K562 (cell line): ENCODE measurements at regions not wholly inside any gene's neighbourhood (a gene's known extent, or its start where the extent isn't known, plus 50 kb on each side); places are given as distances from the start of the nearest gene placed in this dataset.

Experiments
- ATAC-seq: fragments of 200-7000 bp; cut with Tn5 transposase; 3 replicates; pipeline ENCODE4 v1.9.1; 2020; ENCODE audit warnings: moderate library complexity
- BruUV-seq: library from RNA; stranded (reverse); fragments of 400-500 nt; replicated peaks from 2 replicates; lab custom pipeline; 2021; lab: Mats Ljungman, UMichigan
- CTCF ChIA-PET: fragments of 300-600 bp; formaldehyde crosslinking; extraction: SDS; loops from one replicate; lab custom pipeline; 2021; ENCODE audit warnings: low intra/inter-chr PET ratio; lab: Yijun Ruan, JAX
- POLR2A ChIA-PET: fragments of 300-600, 350-650 bp; sonication (Branson Sonifier 250); formaldehyde crosslinking; extraction: SDS; loops from one replicate; lab custom pipeline; 2021; ENCODE audit warnings: antibody characterized with exemption, inconsistent platforms; lab: Yijun Ruan, JAX
- DNase-seq, 4 experiments: peaks; one replicate each; pipeline versions ENCODE4 v3.0.0 to v3.0.0-alpha.2; 2011 to 2018; ENCODE audit warnings: low spot score in 3 of 4, mixed read lengths in 3 of 4; ENCODE audit errors: extremely low read depth in 1 of 4
- FAIRE-seq: peaks from 2 replicates; lab custom pipeline; 2011; peaks lifted over from hg19 to GRCh38; lab: Jason Lieb, UNC
- H2AFZ ChIP-seq: 2 replicates; pipeline ENCODE4 v1.6.0; 2011; ENCODE audit warnings: low read depth, low read length, control low read depth, inconsistent platforms
- H3K27ac ChIP-seq: fragments of 200-600 bp; 3 replicates; pipeline ENCODE4 v1.8.0; 2011; ENCODE audit warnings: low read depth, mild to moderate bottlenecking, control low read depth, inconsistent platforms, low read length, moderate library complexity, mixed read lengths; ENCODE audit errors: extremely low read depth
- H3K27me3 ChIP-seq, 2 experiments: fragments of 300-600 bp in 1 of 2; 2 replicates in 1 of 2; 3 replicates in 1 of 2; pipeline versions ENCODE4 v1.6.0 to v1.8.0; 2011; ENCODE audit warnings: inconsistent platforms in 2 of 2, low read length in 2 of 2, mild to moderate bottlenecking in 1 of 2, mixed read lengths in 1 of 2, moderate library complexity in 1 of 2; ENCODE audit not compliant: control insufficient read depth in 2 of 2, insufficient read depth in 2 of 2
- H3K36me3 ChIP-seq: fragments of 300-600 bp; 3 replicates; pipeline ENCODE4 v1.8.0; 2011; ENCODE audit warnings: mild to moderate bottlenecking, low read length, inconsistent platforms; ENCODE audit not compliant: control insufficient read depth, insufficient read depth
- H3K4me1 ChIP-seq, 2 experiments: fragments of 200-600 bp in 1 of 2; replicated peaks in 1 of 2; 2 replicates in 1 of 2; 3 replicates in 1 of 2; pipeline versions ENCODE4 v1.5.1 to v1.8.0; 2011; ENCODE audit warnings: inconsistent platforms in 2 of 2, low read length in 2 of 2, mild to moderate bottlenecking in 1 of 2, mixed read lengths in 1 of 2, moderate library complexity in 1 of 2; ENCODE audit not compliant: control insufficient read depth in 2 of 2, insufficient read depth in 2 of 2
- H3K4me2 ChIP-seq: 2 replicates; pipeline ENCODE4 v1.6.1; 2011; ENCODE audit warnings: low read length, control low read depth, inconsistent platforms, mixed read lengths; ENCODE audit not compliant: insufficient read depth
- H3K4me3 ChIP-seq: fragments of 200-600 bp; sonication (generic), shearing (Covaris generic); 2 replicates; pipeline ENCODE4 v1.5.1; 2016; ENCODE audit warnings: control low read depth, inconsistent platforms
- H3K79me2 ChIP-seq: fragments of 200-600 bp; 3 replicates; pipeline ENCODE4 v1.8.0; 2011; ENCODE audit warnings: low read length, inconsistent platforms; ENCODE audit not compliant: control insufficient read depth, insufficient read depth
- H3K9ac ChIP-seq, 2 experiments: 2 replicates each; pipeline versions ENCODE4 v1.6.0 to v1.6.1; 2011; ENCODE audit warnings: low read depth in 2 of 2, low read length in 2 of 2, control low read depth in 1 of 2, inconsistent platforms in 1 of 2, mild to moderate bottlenecking in 1 of 2, mixed read lengths in 1 of 2; ENCODE audit not compliant: insufficient read depth in 1 of 2
- H3K9me1 ChIP-seq: one replicate; pipeline ENCODE4 v1.6.0; 2011; ENCODE audit warnings: inconsistent platforms, mild to moderate bottlenecking, low read length, moderate library complexity; ENCODE audit not compliant: control insufficient read depth, insufficient read depth
- H3K9me3 ChIP-seq: replicated peaks from 2 replicates; pipeline ENCODE4 v1.5.1; 2011; ENCODE audit warnings: low read depth, low read length, inconsistent platforms; ENCODE audit not compliant: control insufficient read depth, insufficient read depth
- H4K20me1 ChIP-seq: replicated peaks from 2 replicates; pipeline ENCODE4 v1.6.1; 2011; ENCODE audit warnings: low read length, inconsistent platforms, mixed read lengths; ENCODE audit not compliant: control insufficient read depth, insufficient read depth
- ARNT ChIP-seq, 2 experiments: fragments of 450-650 bp; IDR thresholded peaks; 2 replicates each; pipeline ENCODE4 v1.6.1; 2016; ENCODE audit warnings: mild to moderate bottlenecking in 1 of 2
- E2F1 ChIP-seq: sonication (generic); formaldehyde crosslinking; IDR thresholded peaks from 2 replicates; pipeline ENCODE4 v1.8.1; 2023; ENCODE audit warnings: mild to moderate bottlenecking, missing genetic modification reagents, moderate library complexity
- HDAC3 ChIP-seq: fragments of 450-650 bp; IDR thresholded peaks from 2 replicates; pipeline ENCODE4 v1.6.1; 2018; ENCODE audit warnings: borderline replicate concordance, mild to moderate bottlenecking, moderate library complexity; ENCODE audit not compliant: partially characterized antibody
- NBN ChIP-seq: fragments of 450-650 bp; IDR thresholded peaks from 2 replicates; pipeline ENCODE4 v1.6.1; 2016; ENCODE audit warnings: low read depth, mild to moderate bottlenecking
- NR3C1 ChIP-seq: sonication (generic); formaldehyde crosslinking; IDR thresholded peaks from 2 replicates; pipeline ENCODE4 v1.8.1; 2022; ENCODE audit warnings: missing genetic modification reagents
- PRPF4 ChIP-seq: fragments of 200-400 bp; formaldehyde crosslinking; IDR thresholded peaks from one replicate; pipeline ENCODE4 v1.6.1; 2017; ENCODE audit warnings: low read length, low read depth, mild to moderate bottlenecking; ENCODE audit not compliant: insufficient read depth, poor library complexity, severe bottlenecking
- PYGO2 ChIP-seq: fragments of 450-650 bp; IDR thresholded peaks from 2 replicates; pipeline ENCODE4 v1.6.1; 2016; ENCODE audit warnings: mild to moderate bottlenecking, missing genetic modification characterization, moderate library complexity, missing compliant biosample characterization
- RCOR1 ChIP-seq, 2 experiments: IDR thresholded peaks; 2 replicates each; pipeline ENCODE4 v1.6.1; 2012; ENCODE audit warnings: low read depth in 2 of 2, low read length in 2 of 2, borderline replicate concordance in 1 of 2, improper control_type of control experiment in 1 of 2
- TCF7L2 ChIP-seq: fragments of 150-350 bp; IDR thresholded peaks from 2 replicates; pipeline ENCODE4 v1.6.1; 2016; ENCODE audit warnings: low read depth, mild to moderate bottlenecking, low read length, moderate library complexity
- THRAP3 ChIP-seq: fragments of 450-650 bp; IDR thresholded peaks from 2 replicates; pipeline ENCODE4 v1.6.1; 2016; ENCODE audit warnings: mild to moderate bottlenecking, inconsistent platforms, borderline replicate concordance
- ZKSCAN3 ChIP-seq: fragments of 250-450 bp; sonication (Bioruptor Pico); IDR thresholded peaks from 2 replicates; pipeline ENCODE4 v1.4.0; 2020
- ZNF184 ChIP-seq: sonication (generic); formaldehyde crosslinking; IDR thresholded peaks from 2 replicates; pipeline ENCODE4 v1.5.0; 2020; ENCODE audit warnings: missing genetic modification reagents
- ZNF354B ChIP-seq: fragments of 250-450 bp; sonication (Bioruptor Pico); IDR thresholded peaks from 2 replicates; pipeline ENCODE4 v1.4.0; 2020
- ZNF592 ChIP-seq: fragments of 450-650 bp; IDR thresholded peaks from 2 replicates; pipeline ENCODE4 v1.6.1; 2017; ENCODE audit warnings: antibody characterized with exemption, mild to moderate bottlenecking
- ZNF740 ChIP-seq, 3 experiments: fragments of 200-800 bp in 1 of 3; sonication (Bioruptor generic) in 1 of 3; sonication (generic) in 1 of 3; formaldehyde crosslinking in 1 of 3; IDR thresholded peaks; 2 replicates each; pipeline versions ENCODE4 v1.6.1 to v1.8.0; 2016 to 2022; ENCODE audit warnings: mild to moderate bottlenecking in 2 of 3, missing compliant biosample characterization in 2 of 3, missing genetic modification characterization in 2 of 3, missing genetic modification reagents in 1 of 3
- ZSCAN32 ChIP-seq: fragments of 450-650 bp; formaldehyde crosslinking; IDR thresholded peaks from 2 replicates; pipeline ENCODE4 v1.4.0; 2020; ENCODE audit warnings: mild to moderate bottlenecking, moderate library complexity
- WGBS: fragments of 100-300 bp; shearing (Covaris generic); methylation state at CpG from one replicate; pipeline ENCODE4 v1.1.6; 2016; ENCODE audit warnings: low coverage, mixed read lengths; ENCODE audit not compliant: insufficient coverage; ENCODE audit errors: missing lambda C conversion rate; 5-methylcytosine and 5-hydroxymethylcytosine counted together
- in situ Hi-C: fragments of 300-500 bp; cut with MboI; formaldehyde crosslinking; loops from 4 replicates; pipeline ENCODE4 v1.15.0; 2018; ENCODE audit warnings: inconsistent platforms, mixed read lengths
- intact Hi-C: fragments of 100-400 bp; cut with micrococcal nuclease; formaldehyde crosslinking; loops from 2 replicates; pipeline ENCODE4 v1.14.2; 2022

GRCh38 chr1:222394224-222394623, 153.7 kb downstream of the HHIPL2 start (continued):
- TF ChIP-seq ZNF184 (CRISPR knock-in tag) (no peak), ZNF740 (CRISPR knock-in tag; IDR thresholded peaks at IDR 0.05) (no peak), ZNF740 (tag; IDR thresholded peaks at IDR 0.05) (no peak), ARNT (IDR thresholded peaks at IDR 0.05) (no peak), THRAP3 (no peak), NBN (no peak), HDAC3 (no peak)

GRCh38 chr1:222392556-222392955, 155.3 kb downstream of the HHIPL2 start:
- H3K4me2 ChIP-seq: no peak overlapping the region
- ATAC-seq: no peak
- BruUV-seq: no TSS peak
- no peaks in the 10 kb centered on the region for H3K36me3 ChIP-seq
- no peak overlapping the region for H3K9ac ChIP-seq
- H4K20me1 ChIP-seq: no peaks in the 10 kb centered on the region
- no peak for FAIRE-seq
- H3K4me1 ChIP-seq: no peaks in the 10 kb centered on the region
- H3K9me1 ChIP-seq: no peaks in the 10 kb centered on the region
- ChIA-PET POLR2A (no interaction called here), CTCF (no interaction called here)
- no peak overlapping the region for H3K4me3 ChIP-seq
- H3K27ac ChIP-seq: no peak overlapping the region
- H3K79me2 ChIP-seq: no peaks in the 10 kb centered on the region
- H3K9me3 ChIP-seq: no peaks in the 10 kb centered on the region
- no peaks in the 10 kb centered on the region for H3K27me3 ChIP-seq
- intact Hi-C loops: no loop called here
- in situ Hi-C loops: no loop called here
- no peak for DNase-seq
- 2% methylated on average over 3 of the region's 3 CpGs for WGBS
- H2AFZ ChIP-seq: no peak overlapping the region
- TF ChIP-seq ZKSCAN3 (CRISPR knock-in tag) (no peak), ZNF592 (no peak), PRPF4 (no peak), RCOR1 (IDR thresholded peaks at IDR 0.05; ENCODE audit: borderline replicate concordance in 1 of 2, low read depth in 2 of 2, low read length in 2 of 2) (no peak), NR3C1 (no peak), ZSCAN32 (CRISPR knock-in tag) (no peak), TCF7L2 (no peak), E2F1 (CRISPR knock-in tag) (no peak), ZNF354B (CRISPR knock-in tag) (no peak), PYGO2 (tag) (no peak)
